Pulmonary artery endothelial cell (primary cell): ENCODE measurements at regions not wholly inside any gene's neighbourhood (a gene's known extent, or its start where the extent isn't known, plus 50 kb on each side); places are given as distances from the start of the nearest gene placed in this dataset.

Source experiments
- DNase-seq: peaks from one replicate; pipeline ENCODE4 v3.0.0-alpha.2; 2011; ENCODE audit warnings: low read depth, low spot score

- DNase-seq: no peak
Observed at GRCh38 chr11:81039916-81040524, 1599.2 kb upstream of the TENM4 start.

DNA sequence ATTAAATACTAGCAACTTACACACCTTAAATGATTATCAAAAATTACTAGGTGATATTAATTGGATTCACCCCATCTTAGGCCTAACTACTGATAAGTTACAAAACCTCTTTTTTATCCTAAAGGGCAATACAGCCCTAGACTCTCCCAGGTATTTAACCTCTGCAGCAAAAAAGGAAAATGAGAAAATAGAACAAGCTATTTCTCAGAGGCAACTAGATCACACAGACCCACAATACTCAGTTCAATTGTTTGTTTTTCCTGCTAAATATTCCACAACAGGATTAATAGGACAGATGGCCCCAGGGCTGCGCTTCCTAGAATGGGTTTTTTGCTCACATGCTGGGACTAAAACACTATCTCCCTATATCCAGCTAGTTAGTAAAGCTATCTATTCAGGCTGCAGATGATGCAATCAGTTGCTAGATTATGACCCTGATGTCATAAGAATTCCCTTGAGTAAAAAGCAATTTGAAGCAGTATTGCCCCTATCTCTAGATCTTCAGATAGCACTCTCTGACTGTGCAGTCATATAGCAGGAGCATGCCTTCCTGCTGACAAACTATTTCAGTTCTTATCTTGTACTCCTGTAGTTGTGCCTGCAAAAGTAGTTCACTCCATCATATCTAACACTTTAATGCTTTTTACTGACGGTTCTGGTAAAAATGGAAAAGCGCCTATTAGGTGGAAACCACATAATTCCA is 1595.5 kb upstream of the TENM4 start:
- no peak for DNase-seq

GRCh38 chr11:81033779-81034540 is 1593.1 kb upstream of the TENM4 start:
- no peak for DNase-seq

GRCh38 chr11:81032906-81033305 is 1592.1 kb upstream of the TENM4 start:
- no peak for DNase-seq

- DNase-seq: no peak
Observed at GRCh38 chr11:81030186-81030585, 1589.4 kb upstream of the TENM4 start.

- no peak for DNase-seq
Observed at GRCh38 chr11:81026032-81026431, 1585.2 kb upstream of the TENM4 start.

DNA sequence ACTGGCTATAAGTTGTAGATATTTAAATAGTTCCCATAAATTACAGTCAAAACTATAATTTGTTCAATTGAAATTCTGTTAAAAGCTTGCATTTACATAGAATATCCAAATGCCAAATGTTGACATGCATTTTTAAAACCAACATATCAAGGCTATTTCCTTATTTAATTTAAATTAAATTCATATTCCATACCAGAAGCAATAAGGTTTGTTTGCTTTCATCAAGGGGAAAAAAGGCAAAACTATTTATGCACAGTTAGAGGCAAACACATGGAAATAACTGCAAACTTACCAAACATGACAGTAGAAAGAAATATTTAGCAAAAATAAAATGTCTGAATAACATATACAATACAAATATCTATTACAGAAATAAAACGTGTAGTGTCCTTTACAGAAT is 1581.2 kb upstream of the TENM4 start:
- no peak for DNase-seq

- DNase-seq: no peak
Observed at GRCh38 chr11:81010631-81011030, 1569.8 kb upstream of the TENM4 start.

DNA sequence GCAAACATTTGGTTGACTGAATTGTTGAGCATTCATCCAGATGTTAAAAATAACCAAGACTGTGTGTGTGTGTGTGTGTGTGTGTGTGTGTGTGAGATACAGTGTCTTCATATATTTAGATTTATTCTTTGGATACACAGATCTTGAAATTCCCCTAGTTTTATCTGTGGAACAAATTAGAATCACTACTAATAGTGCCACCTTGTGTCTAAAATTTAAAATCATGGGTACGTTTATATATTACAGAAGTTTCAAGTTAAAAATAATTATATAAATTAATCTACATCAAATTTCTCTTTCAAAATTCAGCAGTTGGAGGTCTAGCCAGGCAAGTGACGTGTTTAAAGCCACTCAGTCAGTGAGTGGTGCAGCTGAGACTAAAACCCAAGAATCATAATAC is 1566.2 kb upstream of the TENM4 start:
- DNase-seq: no peak

DNA sequence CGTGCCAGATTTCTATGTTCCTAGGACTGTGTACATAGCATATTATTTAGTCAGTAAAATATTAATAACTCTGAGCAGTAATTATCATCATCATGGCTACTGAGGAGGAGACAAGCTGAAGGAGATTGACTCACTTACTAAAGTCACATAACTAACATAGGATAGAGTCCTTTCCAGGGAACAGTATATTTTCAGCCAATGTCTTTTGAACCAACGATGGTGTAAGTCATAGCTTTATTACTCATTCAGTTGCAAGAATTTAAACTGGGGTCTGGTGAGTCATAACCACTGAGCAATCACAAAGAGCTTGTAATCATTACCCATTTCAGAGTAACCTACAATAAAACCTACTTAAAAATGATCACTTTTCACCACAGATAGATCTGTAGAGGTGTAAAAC is 1564.8 kb upstream of the TENM4 start:
- DNase-seq: no peak

DNA sequence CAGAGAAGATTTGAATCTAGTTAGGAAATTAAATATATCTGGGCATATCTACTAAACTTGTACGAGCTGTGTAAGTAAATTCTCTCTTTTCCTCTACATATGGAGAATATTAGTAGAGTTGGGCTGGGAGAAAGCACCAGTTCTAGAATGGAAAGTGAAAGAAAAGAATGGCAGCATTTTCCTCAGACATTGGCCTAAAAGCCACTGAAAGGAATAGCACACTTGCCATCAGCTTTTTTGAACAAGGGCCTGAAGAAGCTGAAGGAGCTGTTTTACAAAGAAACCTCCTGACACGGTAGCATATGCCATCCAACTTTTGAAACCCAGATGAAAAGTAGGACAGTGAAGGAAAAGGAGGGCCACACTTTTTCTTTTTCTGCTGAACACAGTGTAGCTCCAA is 1563.7 kb upstream of the TENM4 start:
- no peak for DNase-seq

GRCh38 chr11:81002374-81002773 is 1561.5 kb upstream of the TENM4 start:
- no peak for DNase-seq

GRCh38 chr11:81000735-81001134 is 1559.9 kb upstream of the TENM4 start:
- no peak for DNase-seq

DNA sequence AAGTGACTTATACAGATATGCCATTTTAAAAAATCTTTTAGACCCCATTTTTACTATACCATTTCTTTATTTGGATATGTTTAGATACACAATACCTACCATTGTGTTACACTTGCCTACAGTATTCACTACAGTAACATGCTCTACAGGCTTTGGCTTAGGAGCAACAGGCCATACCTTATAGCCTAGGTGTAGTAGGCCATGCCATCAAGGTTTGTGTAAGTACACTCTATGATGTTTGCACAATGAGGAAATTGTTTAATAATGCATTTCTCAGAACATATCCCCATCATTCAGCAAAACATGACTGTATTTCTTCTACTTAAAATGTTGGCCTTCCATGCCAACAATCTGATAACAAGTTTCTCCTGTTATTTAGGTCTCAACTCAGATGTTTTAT is 1559.5 kb upstream of the TENM4 start:
- DNase-seq: no peak

DNA sequence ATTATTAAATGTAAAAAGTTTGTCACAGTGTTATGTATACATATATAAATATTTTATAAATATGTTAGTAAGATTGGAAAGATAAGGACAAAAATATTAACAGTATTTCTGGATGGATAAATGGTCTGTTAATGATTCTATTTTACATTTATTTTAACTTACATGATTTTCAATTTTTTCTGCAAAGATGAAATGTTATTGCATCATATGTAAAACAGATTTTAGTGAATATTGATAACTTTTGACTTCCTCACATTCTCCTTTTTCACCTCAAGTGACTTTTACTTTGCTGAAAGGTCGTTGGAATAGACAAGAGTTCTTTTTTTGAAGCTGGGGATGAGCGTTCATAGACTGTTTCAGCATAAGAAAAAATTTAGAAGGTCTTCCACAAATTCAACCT is 1554.7 kb upstream of the TENM4 start:
- no peak for DNase-seq

- DNase-seq: no peak
Observed at GRCh38 chr11:80993536-80993935, 1552.7 kb upstream of the TENM4 start.

DNA sequence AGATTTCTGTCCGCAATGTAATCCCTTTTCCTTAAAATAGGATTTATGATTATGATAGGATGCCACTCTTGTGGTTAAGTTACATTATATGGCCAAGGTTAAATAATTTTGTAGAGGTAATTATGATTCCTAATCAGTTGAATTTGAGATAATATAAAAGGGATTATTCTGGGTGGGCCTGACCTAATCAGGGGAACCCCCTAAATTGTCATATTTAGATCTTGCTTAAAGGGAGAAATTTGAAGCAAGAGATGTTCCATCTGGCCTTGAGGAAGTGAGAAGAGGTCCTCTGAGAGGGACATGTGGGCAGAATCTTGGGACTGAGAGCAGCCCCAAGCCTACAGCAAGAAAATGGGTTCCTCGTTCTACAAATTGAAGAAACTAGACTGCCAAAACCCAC is 1550.1 kb upstream of the TENM4 start:
- no peak for DNase-seq

- no peak for DNase-seq
Observed at GRCh38 chr11:80987171-80987570, 1546.3 kb upstream of the TENM4 start.

DNA sequence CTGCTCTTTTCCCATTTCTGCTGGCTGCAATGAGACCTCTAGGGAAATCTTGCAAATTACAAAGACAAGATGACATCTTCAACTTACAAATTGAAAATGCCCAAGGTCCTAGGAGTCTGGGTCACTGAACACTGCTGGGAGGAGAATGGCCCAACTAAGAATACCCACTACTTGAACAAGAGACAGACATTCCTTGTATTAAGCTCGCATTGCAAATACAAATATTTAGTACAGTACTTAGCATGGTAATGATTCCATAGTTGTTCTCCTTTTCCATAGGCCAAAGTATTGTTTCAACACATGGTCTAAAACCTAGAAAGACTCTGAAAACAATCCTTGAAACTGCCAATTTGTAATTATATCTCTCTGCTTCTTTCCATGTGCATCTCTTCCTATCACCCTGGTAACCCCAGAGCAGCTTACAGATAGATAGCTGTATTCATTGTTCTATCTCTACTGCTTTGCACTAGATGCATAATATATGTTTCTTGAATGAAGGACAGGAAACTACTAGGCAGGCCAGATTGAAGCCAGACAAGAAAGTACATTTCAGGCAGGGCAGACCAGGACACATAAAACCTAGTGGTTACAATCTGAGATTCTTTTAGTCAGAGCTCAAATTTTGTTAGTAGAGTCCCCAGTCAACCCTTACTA is 1545.7 kb upstream of the TENM4 start:
- DNase-seq: no peak

- no peak for DNase-seq
Observed at GRCh38 chr11:80980227-80980626, 1539.4 kb upstream of the TENM4 start.

- no peak for DNase-seq
Observed at GRCh38 chr11:80973786-80974185, 1533.0 kb upstream of the TENM4 start.

- no peak for DNase-seq
Observed at GRCh38 chr11:80970037-80970436, 1529.2 kb upstream of the TENM4 start.
